ENCODE measurements at regions not wholly inside any gene's neighbourhood (a gene's known extent, or its start where the extent isn't known, plus 50 kb on each side); places are given as distances from the start of the nearest gene placed in this dataset.

DNA sequence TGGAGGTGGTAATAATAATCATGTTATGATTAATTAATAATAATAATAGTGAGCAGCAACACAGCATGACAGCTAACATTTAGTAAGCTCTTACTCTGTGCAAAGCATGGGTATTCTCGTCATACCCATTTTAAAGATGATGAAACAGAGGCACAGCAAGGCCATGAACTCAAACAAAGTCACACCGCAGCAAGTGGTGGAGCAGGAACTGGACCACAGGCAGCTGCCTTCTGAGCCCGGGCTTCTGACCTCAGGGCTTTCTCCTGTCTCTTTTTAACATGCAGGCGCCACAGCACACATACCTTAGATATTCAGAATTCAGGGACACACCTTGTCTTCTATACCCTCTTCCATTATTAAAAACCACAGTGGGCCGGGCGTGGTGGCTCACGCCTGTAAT is 50.7 kb upstream of the SPATA12 start:
- WGBS (ENCODE audit: insufficient coverage) = 83% methylated on average over 1 of the region's 7 CpGs
- Histone ChIP-seq H3K27me3 (ENCODE audit: control insufficient read depth, insufficient read depth, low read length) (no peaks in the 10 kb centered on the region), H3K27ac (ENCODE audit: low read length) (peak overlapping the region; percentile 88), H3K4me3 (ENCODE audit: low read length) (no peak overlapping the region), H3K36me3 (ENCODE audit: control insufficient read depth, insufficient read depth, low read length) (no peaks in the 10 kb centered on the region), H3K9me3 (replicated peaks; ENCODE audit: control insufficient read depth, low read depth, low read length) (no peaks in the 10 kb centered on the region), H3K4me1 (ENCODE audit: control insufficient read depth, insufficient read depth, low read length) (peaks cover 56% of the 10 kb centered on the region)
- no peak for DNase-seq

DNA sequence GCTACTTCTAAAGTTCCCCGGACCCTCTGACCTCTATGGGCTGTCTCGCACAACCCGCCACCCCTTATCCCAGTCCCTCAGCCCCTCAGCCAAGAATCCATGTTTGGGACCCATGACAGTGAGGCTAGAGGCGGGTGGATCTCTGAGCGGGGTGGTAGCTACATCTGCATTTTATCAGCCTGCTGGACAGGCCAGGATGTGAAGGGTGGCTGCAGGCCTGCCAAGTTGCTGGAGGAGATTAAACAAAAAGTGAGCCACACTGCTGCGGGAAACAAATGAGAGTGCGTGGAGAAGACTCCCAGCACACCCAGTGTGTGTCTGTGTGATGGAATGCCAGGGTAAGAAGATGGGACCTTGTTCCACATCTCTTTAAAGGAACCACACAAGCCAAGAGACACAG is 51.1 kb upstream of the SPATA12 start:
- no peak overlapping the region for H3K4me3 ChIP-seq (ENCODE audit: low read length)
- no peaks in the 10 kb centered on the region for H3K36me3 ChIP-seq (ENCODE audit: control insufficient read depth, insufficient read depth, low read length)
- H3K4me1 ChIP-seq (ENCODE audit: control insufficient read depth, insufficient read depth, low read length) = peaks cover 60% of the 10 kb centered on the region
- peak; percentile 55 for DNase-seq
- no peaks in the 10 kb centered on the region for H3K9me3 ChIP-seq (replicated peaks; ENCODE audit: control insufficient read depth, low read depth, low read length)
- H3K27ac ChIP-seq (ENCODE audit: low read length) = peak overlapping the region; percentile 88
- 64% methylated on average over 4 of the region's 7 CpGs for WGBS (ENCODE audit: insufficient coverage)
- H3K27me3 ChIP-seq (ENCODE audit: control insufficient read depth, insufficient read depth, low read length) = no peaks in the 10 kb centered on the region

DNA sequence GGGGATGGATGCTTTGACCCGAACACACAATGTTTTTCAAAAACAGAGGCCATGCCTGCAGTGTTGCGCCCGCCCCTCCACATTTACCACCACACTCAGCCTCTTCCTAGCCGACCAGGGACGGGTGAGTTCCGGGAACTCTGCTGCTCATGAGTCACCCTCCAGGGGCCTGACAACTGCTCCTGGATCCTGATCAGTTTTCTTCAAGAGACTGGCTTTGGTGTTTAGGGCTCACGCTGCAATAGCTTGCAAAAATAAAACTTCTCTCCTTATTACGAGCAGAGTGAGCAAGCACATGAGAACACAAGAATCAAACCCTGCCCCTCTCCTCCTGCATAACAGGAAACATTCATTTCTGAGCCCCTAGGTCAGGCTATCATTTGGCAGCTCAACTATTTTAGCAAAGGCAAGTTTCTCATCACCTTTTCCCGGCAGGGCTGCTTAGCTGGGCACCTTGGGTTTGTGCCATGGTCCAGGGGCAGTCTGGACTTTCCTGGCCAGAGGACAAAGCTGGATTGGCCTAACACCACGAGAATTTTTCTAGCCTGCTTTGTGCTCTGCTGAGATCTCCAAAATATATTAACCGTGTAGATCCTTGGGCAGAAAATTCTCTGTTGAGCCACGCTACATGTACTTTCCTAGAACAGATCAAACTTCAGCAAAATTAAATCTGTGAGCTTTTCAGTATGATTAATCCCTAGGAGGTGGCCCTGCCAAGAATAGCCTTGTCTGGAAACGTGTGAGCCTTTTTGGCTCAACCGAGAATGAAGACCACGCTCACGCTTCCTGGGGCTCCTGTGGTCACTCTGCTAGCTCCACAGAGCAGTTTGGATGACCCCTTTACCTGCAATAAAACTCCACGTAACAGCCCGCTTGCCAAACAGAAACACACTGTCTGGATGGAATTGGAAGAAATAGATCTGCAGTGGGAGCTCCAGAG is 52.7 kb upstream of the SPATA12 start:
- Histone ChIP-seq H3K27ac (ENCODE audit: low read length) (peak overlapping the region; percentile 88), H3K4me3 (ENCODE audit: low read length) (no peak overlapping the region), H3K9me3 (replicated peaks; ENCODE audit: control insufficient read depth, low read depth, low read length) (peaks cover 5% of the 10 kb centered on the region), H3K27me3 (ENCODE audit: control insufficient read depth, insufficient read depth, low read length) (no peaks in the 10 kb centered on the region), H3K4me1 (ENCODE audit: control insufficient read depth, insufficient read depth, low read length) (peaks cover 69% of the 10 kb centered on the region), H3K36me3 (ENCODE audit: control insufficient read depth, insufficient read depth, low read length) (peaks cover 2% of the 10 kb centered on the region)
- WGBS (ENCODE audit: insufficient coverage) = 8% methylated on average over 15 of the region's 18 CpGs
- peak; percentile 91 for DNase-seq

DNA sequence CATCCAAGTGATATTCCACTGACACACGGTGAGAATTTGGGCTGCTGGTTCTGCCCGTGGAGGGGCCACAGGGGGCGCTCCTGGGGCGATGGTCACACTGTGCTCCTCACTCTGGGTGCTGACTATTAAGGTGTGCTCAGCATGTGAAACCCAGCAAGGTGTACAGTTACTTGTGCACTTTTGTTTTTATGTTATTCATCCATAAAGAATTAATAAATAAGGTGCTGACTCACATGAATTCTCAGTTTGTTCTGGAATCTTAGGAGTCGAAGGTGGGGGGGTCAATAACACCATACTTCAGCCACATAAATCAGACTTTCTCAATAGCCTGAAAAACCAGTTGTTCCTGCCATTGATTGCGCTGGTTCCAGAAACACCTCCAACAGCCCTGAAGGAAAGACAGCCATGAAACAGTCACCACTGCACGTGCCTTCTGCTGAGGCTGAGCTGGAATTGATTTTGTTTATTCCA is 53.5 kb upstream of the SPATA12 start:
- peaks cover 2% of the 10 kb centered on the region for H3K36me3 ChIP-seq (ENCODE audit: control insufficient read depth, insufficient read depth, low read length)
- 40% methylated on average over 1 of the region's 7 CpGs for WGBS (ENCODE audit: insufficient coverage)
- peaks cover 5% of the 10 kb centered on the region for H3K9me3 ChIP-seq (replicated peaks; ENCODE audit: control insufficient read depth, low read depth, low read length)
- DNase-seq = peak; percentile 53
- H3K27me3 ChIP-seq (ENCODE audit: control insufficient read depth, insufficient read depth, low read length) = no peaks in the 10 kb centered on the region
- H3K27ac ChIP-seq (ENCODE audit: low read length) = peak overlapping the region; percentile 88
- no peak overlapping the region for H3K4me3 ChIP-seq (ENCODE audit: low read length)
- peaks cover 69% of the 10 kb centered on the region for H3K4me1 ChIP-seq (ENCODE audit: control insufficient read depth, insufficient read depth, low read length)

DNA sequence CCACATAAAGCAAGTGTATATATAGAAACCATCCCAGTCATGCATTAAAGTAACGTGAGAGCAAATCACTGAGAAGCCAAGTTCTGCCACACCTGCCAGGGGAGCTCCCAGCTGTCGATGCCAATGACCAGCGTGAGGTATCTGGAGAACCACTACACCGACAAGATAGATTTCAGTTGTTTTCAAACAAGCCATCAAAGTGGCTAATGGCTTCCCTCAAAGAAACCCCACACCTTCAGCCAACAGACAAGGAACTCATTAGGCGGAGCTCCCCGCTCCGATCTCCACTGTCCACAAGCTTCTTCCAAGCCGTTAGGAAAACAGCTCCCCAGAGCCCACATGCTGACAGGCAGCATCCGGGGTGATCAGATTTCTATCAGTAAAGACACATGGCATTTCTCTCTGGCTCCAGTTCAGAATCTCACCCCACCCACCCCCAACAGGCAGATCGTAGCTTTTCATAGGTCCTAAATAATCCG is 54.2 kb upstream of the SPATA12 start:
- H3K9me3 ChIP-seq (replicated peaks; ENCODE audit: control insufficient read depth, low read depth, low read length) = peaks cover 5% of the 10 kb centered on the region
- H3K36me3 ChIP-seq (ENCODE audit: control insufficient read depth, insufficient read depth, low read length) = peaks cover 6% of the 10 kb centered on the region
- H3K27ac ChIP-seq (ENCODE audit: low read length) = peak overlapping the region; percentile 88
- H3K4me3 ChIP-seq (ENCODE audit: low read length) = no peak overlapping the region
- 31% methylated on average over 7 of the region's 11 CpGs for WGBS (ENCODE audit: insufficient coverage)
- peaks cover 63% of the 10 kb centered on the region for H3K4me1 ChIP-seq (ENCODE audit: control insufficient read depth, insufficient read depth, low read length)
- no peaks in the 10 kb centered on the region for H3K27me3 ChIP-seq (ENCODE audit: control insufficient read depth, insufficient read depth, low read length)
- DNase-seq = peak; percentile 79

DNA sequence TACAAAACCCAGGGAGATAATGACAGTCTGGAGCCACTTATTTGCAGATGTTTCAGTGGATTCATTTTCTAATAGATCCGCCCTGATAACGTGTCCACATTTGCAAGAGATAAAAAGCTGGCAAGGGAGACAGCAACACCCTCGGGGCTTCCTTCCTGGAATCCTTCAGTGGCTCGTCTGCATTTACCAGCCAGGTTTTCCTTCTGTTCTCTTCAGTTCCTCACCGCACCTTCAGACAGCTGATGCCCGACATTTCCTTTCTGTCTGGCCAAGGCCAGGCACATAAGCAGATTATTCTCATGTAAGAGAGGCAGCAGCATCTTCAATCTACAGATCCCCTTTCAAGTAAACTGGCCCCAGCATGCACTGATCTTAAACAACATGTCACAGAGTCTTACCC is 56.2 kb upstream of the SPATA12 start:
- DNase-seq = no peak
- Histone ChIP-seq H3K27ac (ENCODE audit: low read length) (peak overlapping the region; percentile 32), H3K9me3 (replicated peaks; ENCODE audit: control insufficient read depth, low read depth, low read length) (peaks cover 5% of the 10 kb centered on the region), H3K36me3 (ENCODE audit: control insufficient read depth, insufficient read depth, low read length) (peaks cover 6% of the 10 kb centered on the region), H3K27me3 (ENCODE audit: control insufficient read depth, insufficient read depth, low read length) (no peaks in the 10 kb centered on the region), H3K4me3 (ENCODE audit: low read length) (no peak overlapping the region), H3K4me1 (ENCODE audit: control insufficient read depth, insufficient read depth, low read length) (peaks cover 51% of the 10 kb centered on the region)
- 33% methylated on average over 6 of the region's 6 CpGs for WGBS (ENCODE audit: insufficient coverage)

DNA sequence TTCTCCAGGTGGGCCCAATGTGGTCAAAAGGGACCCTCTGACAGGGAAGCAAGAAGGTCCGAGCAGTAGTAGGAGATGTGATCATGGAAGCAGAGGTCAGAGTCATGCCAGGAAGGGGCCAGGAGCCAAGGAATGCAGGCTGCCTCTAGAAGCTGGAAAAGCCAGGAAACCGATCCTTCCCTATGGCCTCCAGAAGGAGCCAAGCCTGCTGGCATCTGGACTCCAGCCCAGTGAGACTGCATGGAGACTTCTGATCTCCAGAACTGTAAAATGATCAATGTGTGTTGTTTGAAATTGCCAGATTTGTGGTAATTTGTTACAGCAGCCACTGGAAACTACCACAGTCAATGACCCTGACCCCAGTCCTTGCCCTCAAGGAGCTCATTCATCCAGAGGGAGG is 56.8 kb upstream of the SPATA12 start:
- Histone ChIP-seq H3K27me3 (ENCODE audit: control insufficient read depth, insufficient read depth, low read length) (no peaks in the 10 kb centered on the region), H3K9me3 (replicated peaks; ENCODE audit: control insufficient read depth, low read depth, low read length) (peaks cover 5% of the 10 kb centered on the region), H3K4me3 (ENCODE audit: low read length) (no peak overlapping the region), H3K36me3 (ENCODE audit: control insufficient read depth, insufficient read depth, low read length) (peaks cover 6% of the 10 kb centered on the region), H3K4me1 (ENCODE audit: control insufficient read depth, insufficient read depth, low read length) (peaks cover 49% of the 10 kb centered on the region), H3K27ac (ENCODE audit: low read length) (no peak overlapping the region)
- 96% methylated on average over 2 of the region's 2 CpGs for WGBS (ENCODE audit: insufficient coverage)
- no peak for DNase-seq

DNA sequence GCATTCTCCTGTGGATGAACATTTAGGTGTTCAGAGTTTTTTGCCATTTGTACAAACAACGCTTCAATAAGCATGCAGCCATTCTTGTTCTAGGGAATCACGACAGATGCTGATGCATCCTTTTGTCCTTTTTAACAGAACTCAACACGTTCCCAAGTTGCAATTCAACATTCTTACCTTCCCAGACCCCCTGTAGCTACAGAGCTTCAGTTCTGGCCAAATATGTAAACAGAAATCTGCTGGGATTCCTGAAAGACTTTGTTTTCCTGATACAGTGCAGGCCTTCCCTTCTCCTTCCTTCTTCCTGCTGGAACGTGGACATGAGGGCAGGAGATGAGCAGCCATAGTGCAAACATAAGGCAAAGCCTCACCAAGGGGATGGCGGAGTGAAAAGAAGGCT is 59.1 kb upstream of the SPATA12 start:
- H3K4me3 ChIP-seq (ENCODE audit: low read length) = no peak overlapping the region
- H3K9me3 ChIP-seq (replicated peaks; ENCODE audit: control insufficient read depth, low read depth, low read length) = peaks cover 5% of the 10 kb centered on the region
- no peak overlapping the region for H3K27ac ChIP-seq (ENCODE audit: low read length)
- peaks cover 43% of the 10 kb centered on the region for H3K4me1 ChIP-seq (ENCODE audit: control insufficient read depth, insufficient read depth, low read length)
- 80% methylated on average over 3 of the region's 5 CpGs for WGBS (ENCODE audit: insufficient coverage)
- H3K36me3 ChIP-seq (ENCODE audit: control insufficient read depth, insufficient read depth, low read length) = peaks cover 6% of the 10 kb centered on the region
- no peaks in the 10 kb centered on the region for H3K27me3 ChIP-seq (ENCODE audit: control insufficient read depth, insufficient read depth, low read length)
- DNase-seq = no peak

DNA sequence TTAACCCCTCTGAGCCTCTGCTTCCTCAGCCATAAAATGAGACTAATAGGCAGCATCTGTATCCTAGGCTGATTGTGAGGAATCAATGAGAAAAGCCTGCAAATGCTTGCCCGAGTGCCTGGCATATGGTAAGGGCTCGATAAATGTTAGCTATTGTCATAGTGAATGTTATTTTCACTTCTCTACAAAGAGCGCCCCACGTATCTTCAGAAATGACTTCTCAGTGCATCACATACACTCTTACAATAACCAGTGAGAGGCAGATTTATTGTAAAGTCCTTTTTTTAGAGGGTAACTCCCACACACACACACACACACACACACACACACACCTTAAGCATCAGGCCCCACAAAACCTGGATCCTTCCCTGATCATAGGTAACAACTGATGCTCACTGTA is 60.5 kb upstream of the SPATA12 start:
- Histone ChIP-seq H3K36me3 (ENCODE audit: control insufficient read depth, insufficient read depth, low read length) (peaks cover 6% of the 10 kb centered on the region), H3K27me3 (ENCODE audit: control insufficient read depth, insufficient read depth, low read length) (no peaks in the 10 kb centered on the region), H3K9me3 (replicated peaks; ENCODE audit: control insufficient read depth, low read depth, low read length) (peaks cover 5% of the 10 kb centered on the region), H3K4me3 (ENCODE audit: low read length) (no peak overlapping the region), H3K4me1 (ENCODE audit: control insufficient read depth, insufficient read depth, low read length) (peaks cover 38% of the 10 kb centered on the region), H3K27ac (ENCODE audit: low read length) (no peak overlapping the region)
- DNase-seq = no peak
- WGBS (ENCODE audit: insufficient coverage) = no CpG with 5 or more reads among the region's 4 CpGs

DNA sequence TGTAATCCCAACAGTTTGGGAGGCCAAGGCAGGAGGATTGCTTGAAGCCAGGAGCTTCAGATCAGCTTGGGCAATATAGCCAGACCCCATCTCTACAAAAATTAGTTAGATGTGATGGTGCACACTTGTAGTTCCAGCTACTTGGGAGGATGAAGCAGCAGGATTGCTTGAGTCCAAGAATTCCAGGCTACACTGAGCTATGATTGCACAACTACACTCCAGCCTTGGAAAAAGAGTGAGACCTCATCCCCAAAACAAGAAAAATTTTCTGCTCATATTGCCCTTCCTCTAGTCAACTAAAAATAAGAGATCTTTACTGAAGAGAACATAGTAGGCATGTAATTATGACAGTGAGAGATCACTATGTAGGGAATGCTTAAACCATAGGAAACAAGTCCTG is 60.9 kb upstream of the SPATA12 start:
- DNase-seq = no peak
- H3K27ac ChIP-seq (ENCODE audit: low read length) = no peak overlapping the region

More for the DNA sequence above, 60.9 kb upstream of the SPATA12 start:
- H3K4me1 ChIP-seq (ENCODE audit: control insufficient read depth, insufficient read depth, low read length) = peaks cover 37% of the 10 kb centered on the region
- H3K9me3 ChIP-seq (replicated peaks; ENCODE audit: control insufficient read depth, low read depth, low read length) = peaks cover 5% of the 10 kb centered on the region
- no peaks in the 10 kb centered on the region for H3K27me3 ChIP-seq (ENCODE audit: control insufficient read depth, insufficient read depth, low read length)
- H3K36me3 ChIP-seq (ENCODE audit: control insufficient read depth, insufficient read depth, low read length) = peaks cover 6% of the 10 kb centered on the region
- no peak overlapping the region for H3K4me3 ChIP-seq (ENCODE audit: low read length)
